ENCODE measurements at regions not wholly inside any gene's neighbourhood (a gene's known extent, or its start where the extent isn't known, plus 50 kb on each side); places are given as distances from the start of the nearest gene placed in this dataset.

GRCh38 chr14:101097109-101097793, 193.7 kb upstream of the RTL1 start:
- Mint-ChIP-seq H3K27me3 (ENCODE audit: low read depth) (peaks cover 14% of the 10 kb centered on the region), H3K4me1 (ENCODE audit: low read depth) (no peaks in the 10 kb centered on the region), H3K27ac (no peak overlapping the region), H3K9me3 (ENCODE audit: insufficient read depth) (no peaks in the 10 kb centered on the region), H3K36me3 (ENCODE audit: low read depth) (no peaks in the 10 kb centered on the region), H3K4me3 (no peak overlapping the region)
- ATAC-seq (no peak), DNase-seq (peak; percentile 10)
- ChIA-PET POLR2A (no interaction called here), CTCF (no interaction called here)

GRCh38 chr14:101098177-101098576, 194.7 kb upstream of the RTL1 start:
- Mint-ChIP-seq H3K4me3 (no peak overlapping the region), H3K36me3 (ENCODE audit: low read depth) (no peaks in the 10 kb centered on the region), H3K9me3 (ENCODE audit: insufficient read depth) (no peaks in the 10 kb centered on the region), H3K4me1 (ENCODE audit: low read depth) (no peaks in the 10 kb centered on the region), H3K27ac (no peak overlapping the region), H3K27me3 (ENCODE audit: low read depth) (peaks cover 14% of the 10 kb centered on the region)
- ChIA-PET POLR2A (no interaction called here), CTCF (no interaction called here)
- DNase-seq (no peak), ATAC-seq (no peak)

DNA sequence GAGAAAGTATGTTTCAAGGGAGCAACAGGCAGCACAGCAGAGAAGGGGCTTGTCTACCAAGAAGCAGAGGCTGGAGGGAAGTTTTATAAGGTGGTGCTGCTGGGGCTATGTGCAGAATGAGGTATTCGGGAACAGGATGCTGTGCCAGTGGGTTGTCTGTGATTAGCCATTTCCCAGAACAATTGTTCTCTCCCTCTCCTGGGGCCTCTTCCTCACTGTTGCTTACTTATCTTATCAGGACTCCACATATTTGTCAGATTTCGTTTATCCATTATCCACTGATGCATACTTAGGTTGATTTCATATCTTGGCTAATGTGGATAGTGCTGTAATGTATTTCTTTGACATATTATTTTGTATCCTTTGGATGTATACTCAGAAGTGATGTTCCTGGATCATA, 195.1 kb upstream of the RTL1 start:
- ATAC-seq (no peak), DNase-seq (peak; percentile 9)
- ChIA-PET CTCF (no interaction called here), POLR2A (no interaction called here)
- H3K27ac Mint-ChIP-seq = no peak overlapping the region
- H3K36me3 Mint-ChIP-seq (ENCODE audit: low read depth) = no peaks in the 10 kb centered on the region
- peaks cover 14% of the 10 kb centered on the region for H3K27me3 Mint-ChIP-seq (ENCODE audit: low read depth)
- no peaks in the 10 kb centered on the region for H3K9me3 Mint-ChIP-seq (ENCODE audit: insufficient read depth)
- no peak overlapping the region for H3K4me3 Mint-ChIP-seq
- no peaks in the 10 kb centered on the region for H3K4me1 Mint-ChIP-seq (ENCODE audit: low read depth)

DNA sequence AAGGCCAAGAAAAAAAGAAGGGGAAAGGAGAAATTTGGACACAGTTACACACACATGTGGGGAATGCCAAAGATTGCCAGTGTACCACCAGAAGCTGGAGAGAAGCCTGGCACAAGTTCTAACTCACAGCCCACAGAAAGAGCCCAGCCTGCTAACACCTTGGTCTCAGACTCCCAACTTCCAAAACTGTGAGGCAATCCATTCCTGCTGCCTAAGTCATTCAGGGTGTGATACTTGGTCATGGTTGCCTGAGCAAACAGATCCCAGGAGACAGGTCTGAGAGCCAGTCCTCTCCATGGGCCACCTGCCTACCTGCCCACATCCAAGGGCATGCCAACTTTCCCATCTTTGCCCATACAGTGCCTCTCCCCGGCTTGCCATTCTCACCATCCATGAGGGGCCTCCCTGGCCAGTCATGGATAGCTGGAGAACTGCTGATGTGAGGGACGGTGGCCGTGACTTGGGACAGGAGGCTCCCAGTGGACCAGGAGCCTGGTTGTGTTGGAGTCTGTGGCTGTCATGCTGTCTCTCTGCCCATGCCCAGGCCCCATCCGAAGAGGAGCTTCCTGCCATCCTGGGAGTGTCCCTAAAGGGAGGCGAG, 198.0 kb upstream of the RTL1 start:
- ATAC-seq (no peak), DNase-seq (peak; percentile 3)
- Mint-ChIP-seq H3K27ac (no peak overlapping the region), H3K4me3 (no peak overlapping the region), H3K27me3 (ENCODE audit: low read depth) (peaks cover 11% of the 10 kb centered on the region), H3K36me3 (ENCODE audit: low read depth) (no peaks in the 10 kb centered on the region), H3K9me3 (ENCODE audit: insufficient read depth) (no peaks in the 10 kb centered on the region), H3K4me1 (ENCODE audit: low read depth) (no peaks in the 10 kb centered on the region)
- ChIA-PET CTCF (no interaction called here), POLR2A (no interaction called here)

- Mint-ChIP-seq H3K36me3 (ENCODE audit: low read depth) (no peaks in the 10 kb centered on the region), H3K27me3 (ENCODE audit: low read depth) (peaks cover 7% of the 10 kb centered on the region), H3K4me3 (no peak overlapping the region), H3K4me1 (ENCODE audit: low read depth) (no peaks in the 10 kb centered on the region), H3K9me3 (ENCODE audit: insufficient read depth) (no peaks in the 10 kb centered on the region), H3K27ac (no peak overlapping the region)
- no peak for ATAC-seq
- ChIA-PET CTCF (no interaction called here), POLR2A (no interaction called here)
- peak; percentile 12 for DNase-seq
Observed at GRCh38 chr14:101102875-101103274, 199.4 kb upstream of the RTL1 start.

DNA sequence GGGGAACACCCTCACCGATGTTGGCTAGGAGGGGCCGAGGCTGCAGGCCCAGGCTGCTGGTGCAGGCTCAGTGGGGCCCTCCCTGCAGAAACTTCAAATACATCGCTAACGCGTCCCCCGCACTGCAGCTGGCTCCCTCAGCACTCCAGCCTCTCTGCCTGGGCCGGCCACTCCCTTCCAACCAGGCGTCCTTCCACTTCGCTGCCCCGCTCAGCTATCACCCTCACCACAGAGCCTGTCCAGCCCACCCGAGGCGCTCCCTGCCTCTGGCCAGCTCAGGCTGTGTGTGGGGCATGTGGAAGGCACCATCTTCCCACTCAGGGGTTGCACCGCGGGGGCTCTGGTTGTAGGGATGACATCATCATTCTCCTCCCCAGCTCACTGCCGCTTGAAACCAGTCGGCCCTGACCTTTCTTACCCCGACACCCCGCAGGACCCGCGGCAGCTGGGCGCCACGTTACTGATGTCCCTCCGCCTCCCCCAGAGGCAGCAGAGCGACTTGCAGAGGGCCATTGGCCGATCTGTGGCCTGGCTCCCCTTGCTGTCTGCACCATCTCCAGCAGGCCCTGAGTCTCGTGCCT, 199.9 kb upstream of the RTL1 start:
- no peak overlapping the region for H3K27ac Mint-ChIP-seq
- H3K4me1 Mint-ChIP-seq (ENCODE audit: low read depth) = no peaks in the 10 kb centered on the region
- no peak overlapping the region for H3K4me3 Mint-ChIP-seq
- ChIA-PET CTCF (no interaction called here), POLR2A (interaction anchor here (0.7 kb wide), 1 partner anchor 14 kb away, joined by 3 read pairs; no protein-coding TSS in a partner anchor)
- DNase-seq (peak; percentile 14), ATAC-seq (no peak)
- no peaks in the 10 kb centered on the region for H3K9me3 Mint-ChIP-seq (ENCODE audit: insufficient read depth)
- no peaks in the 10 kb centered on the region for H3K36me3 Mint-ChIP-seq (ENCODE audit: low read depth)
- H3K27me3 Mint-ChIP-seq (ENCODE audit: low read depth) = peaks cover 4% of the 10 kb centered on the region

DNA sequence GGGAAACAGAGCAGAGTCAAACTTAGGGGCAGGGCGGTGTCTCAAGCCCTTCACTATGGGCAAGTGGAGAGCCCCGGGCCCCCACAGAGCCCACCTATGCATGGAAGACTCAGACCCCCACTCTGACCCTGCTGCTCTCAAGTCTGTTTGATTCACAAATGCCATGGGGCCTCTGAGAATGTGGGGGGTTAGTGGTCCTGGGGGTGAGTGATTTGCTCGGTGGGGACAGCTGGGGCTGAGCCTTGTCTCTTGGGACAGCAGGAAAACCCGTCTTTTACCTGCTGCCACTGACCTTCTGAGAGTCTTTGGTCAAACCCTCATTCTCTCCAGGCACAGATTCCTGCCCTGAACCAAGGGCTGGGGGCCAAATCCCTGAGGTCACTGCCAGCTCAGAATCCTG, 201.0 kb upstream of the RTL1 start:
- Mint-ChIP-seq H3K36me3 (ENCODE audit: low read depth) (no peaks in the 10 kb centered on the region), H3K4me1 (ENCODE audit: low read depth) (no peaks in the 10 kb centered on the region), H3K27me3 (ENCODE audit: low read depth) (no peaks in the 10 kb centered on the region), H3K27ac (no peak overlapping the region), H3K4me3 (no peak overlapping the region), H3K9me3 (ENCODE audit: insufficient read depth) (no peaks in the 10 kb centered on the region)
- no peak for DNase-seq
- POLR2A ChIA-PET = no interaction called here
- ATAC-seq = no peak
- CTCF ChIA-PET = no interaction called here

- H3K4me3 Mint-ChIP-seq = no peak overlapping the region
- no peaks in the 10 kb centered on the region for H3K9me3 Mint-ChIP-seq (ENCODE audit: insufficient read depth)
- no peaks in the 10 kb centered on the region for H3K36me3 Mint-ChIP-seq (ENCODE audit: low read depth)
- no peak overlapping the region for H3K27ac Mint-ChIP-seq
- ATAC-seq = no peak
- no peaks in the 10 kb centered on the region for H3K27me3 Mint-ChIP-seq (ENCODE audit: low read depth)
- no peaks in the 10 kb centered on the region for H3K4me1 Mint-ChIP-seq (ENCODE audit: low read depth)
- ChIA-PET POLR2A (no interaction called here), CTCF (no interaction called here)
- DNase-seq = peak; percentile 12
Observed at GRCh38 chr14:101105045-101105444, 201.5 kb upstream of the RTL1 start.

DNA sequence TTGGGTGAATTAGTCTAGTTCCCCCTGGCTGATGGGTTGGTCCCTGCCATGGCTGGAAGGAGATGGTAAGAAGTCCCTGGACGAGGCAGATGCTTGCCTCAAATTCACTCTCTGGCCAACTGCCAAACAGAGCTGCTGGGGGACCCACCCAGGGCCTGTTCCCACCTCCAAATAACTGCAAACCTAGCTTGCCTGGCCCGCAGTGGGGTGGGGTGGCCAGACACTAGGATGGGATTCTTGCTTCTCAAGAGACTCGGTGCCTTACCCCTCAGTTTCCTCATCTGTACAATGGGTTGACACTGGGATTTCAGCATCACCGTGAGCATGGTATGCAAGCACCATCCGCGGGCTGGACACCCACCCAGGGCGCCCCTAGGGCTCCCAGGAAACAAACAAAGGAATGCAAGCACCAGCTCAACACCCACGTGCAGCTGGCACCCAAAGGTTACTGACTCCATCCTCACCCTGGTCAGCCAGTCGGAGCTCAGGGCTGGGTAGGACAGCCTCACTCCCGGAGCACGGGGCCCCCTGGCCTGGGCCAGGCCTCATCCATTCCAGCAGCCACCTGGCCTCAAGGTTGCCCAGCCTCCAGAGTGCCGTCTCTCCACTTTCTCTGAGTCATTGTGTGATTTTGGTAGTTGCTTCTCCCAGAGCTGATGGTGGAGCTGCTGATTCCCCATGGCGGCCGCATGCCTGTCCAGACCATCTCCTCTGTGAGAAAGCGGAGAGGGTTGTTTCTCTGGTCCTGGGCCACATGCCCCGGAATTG, 205.2 kb upstream of the RTL1 start:
- Mint-ChIP-seq H3K4me3 (no peak overlapping the region), H3K27ac (no peak overlapping the region), H3K4me1 (ENCODE audit: low read depth) (no peaks in the 10 kb centered on the region), H3K27me3 (ENCODE audit: low read depth) (no peaks in the 10 kb centered on the region), H3K36me3 (ENCODE audit: low read depth) (no peaks in the 10 kb centered on the region), H3K9me3 (ENCODE audit: insufficient read depth) (no peaks in the 10 kb centered on the region)
- CTCF ChIA-PET = no interaction called here
- DNase-seq = no peak
- POLR2A ChIA-PET = no interaction called here
- no peak for ATAC-seq

DNA sequence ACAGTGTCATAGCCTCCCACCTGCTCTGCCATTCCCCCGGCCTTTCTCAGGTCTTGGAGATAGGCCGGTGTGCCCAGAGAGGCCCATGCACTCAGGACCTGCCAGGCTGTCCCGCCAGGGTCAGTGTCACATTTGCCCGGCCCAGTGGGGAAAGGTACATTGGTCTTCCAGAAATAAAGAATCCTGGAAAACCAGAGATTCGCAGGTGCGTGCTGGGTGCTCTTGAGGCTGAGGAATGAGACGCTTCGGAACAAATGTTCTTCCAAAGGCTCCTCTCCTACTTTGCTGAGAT, 205.8 kb upstream of the RTL1 start:
- DNase-seq = no peak
- no peaks in the 10 kb centered on the region for H3K36me3 Mint-ChIP-seq (ENCODE audit: low read depth)
- CTCF ChIA-PET = no interaction called here
- ATAC-seq = no peak
- no peak overlapping the region for H3K4me3 Mint-ChIP-seq
- H3K9me3 Mint-ChIP-seq (ENCODE audit: insufficient read depth) = no peaks in the 10 kb centered on the region
- POLR2A ChIA-PET = no interaction called here
- H3K27me3 Mint-ChIP-seq (ENCODE audit: low read depth) = no peaks in the 10 kb centered on the region
- no peaks in the 10 kb centered on the region for H3K4me1 Mint-ChIP-seq (ENCODE audit: low read depth)
- no peak overlapping the region for H3K27ac Mint-ChIP-seq

DNA sequence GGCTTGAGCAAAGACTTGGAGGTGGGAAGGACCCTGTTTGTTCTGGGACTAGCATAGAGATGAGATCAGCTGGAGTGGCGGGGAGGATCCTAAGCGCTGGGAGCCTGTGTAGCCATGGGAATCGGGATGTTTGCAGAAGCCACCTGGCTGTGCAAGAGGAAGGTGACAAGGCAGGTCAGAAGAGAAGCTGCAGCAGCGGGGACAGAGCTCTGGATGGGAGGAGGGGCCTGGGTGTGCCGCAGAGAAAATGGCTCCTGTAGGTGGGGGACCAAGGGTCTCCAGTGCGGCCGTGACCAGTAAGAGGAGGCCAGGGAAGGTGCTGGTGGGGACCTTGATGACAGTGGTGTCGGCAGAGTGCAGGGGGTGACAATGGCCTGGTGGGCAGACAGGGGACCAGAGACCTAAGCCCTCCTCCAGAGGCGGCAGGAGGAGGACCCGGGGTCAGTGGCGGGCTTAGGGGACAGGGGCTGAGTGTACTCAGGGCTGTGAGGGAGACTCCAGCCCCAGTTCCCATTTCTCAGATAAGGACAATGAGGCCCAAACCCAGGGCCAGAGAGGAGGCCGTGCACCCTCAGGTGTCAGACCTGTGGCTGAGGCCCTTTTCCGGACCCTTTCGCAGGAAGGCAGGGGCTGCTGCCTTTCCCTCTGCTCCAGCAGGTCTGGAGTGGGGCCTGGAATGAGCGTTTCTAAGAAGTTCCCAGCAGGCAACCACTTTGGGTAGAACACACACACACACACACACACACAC, 206.6 kb upstream of the RTL1 start:
- ChIA-PET CTCF (no interaction called here), POLR2A (no interaction called here)
- ATAC-seq (no peak), DNase-seq (no peak)
- Mint-ChIP-seq H3K4me1 (ENCODE audit: low read depth) (no peaks in the 10 kb centered on the region), H3K9me3 (ENCODE audit: insufficient read depth) (no peaks in the 10 kb centered on the region), H3K36me3 (ENCODE audit: low read depth) (no peaks in the 10 kb centered on the region), H3K27me3 (ENCODE audit: low read depth) (no peaks in the 10 kb centered on the region), H3K4me3 (no peak overlapping the region), H3K27ac (no peak overlapping the region)

Data from activated CD8-positive, alpha-beta T cell treated with anti-CD3 and anti-CD28 coated beads, Interleukin-2, amount 10 ng/mL, durations not matched to agents 7 days and 5 days (primary cell).